Lung (tissue), 11 donors: ENCODE measurements at regions not wholly inside any gene's neighbourhood (a gene's known extent, or its start where the extent isn't known, plus 50 kb on each side); places are given as distances from the start of the nearest gene placed in this dataset.

Experiments
- ATAC-seq: fragments of 200-7000 bp; cut with Tn5 transposase; one replicate; pipeline ENCODE4 v1.9.1; 2020; ENCODE audit warnings: moderate number of reproducible peaks; ENCODE audit not compliant: insufficient read depth, low FRiP score
- DNase-seq, 3 donors: peaks; one replicate each; pipeline ENCODE4 v3.0.0-alpha.2; 2013 to 2017
- H3K27ac ChIP-seq, 2 donors: one replicate each; pipeline ENCODE4 v1.5.1; 2013; ENCODE audit warnings: mild to moderate bottlenecking in 2 of 2, moderate library complexity in 2 of 2, control low read depth in 1 of 2, inconsistent platforms in 1 of 2, low read depth in 1 of 2, low read length in 1 of 2
- H3K27me3 ChIP-seq, 3 donors: one replicate each; pipeline ENCODE4 v1.5.1; 2013; ENCODE audit warnings: low read length in 2 of 3; ENCODE audit not compliant: control insufficient read depth in 3 of 3, insufficient read depth in 3 of 3
- H3K36me3 ChIP-seq, 4 donors: one replicate each; pipeline ENCODE4 v1.5.1; 2013; ENCODE audit warnings: low read length in 4 of 4, mild to moderate bottlenecking in 1 of 4, moderate library complexity in 1 of 4; ENCODE audit not compliant: control insufficient read depth in 4 of 4, insufficient read depth in 4 of 4
- H3K4me1 ChIP-seq, 5 donors: one replicate each; pipeline ENCODE4 v1.5.1; 2013; ENCODE audit warnings: low read length in 5 of 5, mild to moderate bottlenecking in 2 of 5, moderate library complexity in 1 of 5; ENCODE audit not compliant: control insufficient read depth in 5 of 5, insufficient read depth in 5 of 5
- H3K4me3 ChIP-seq: one replicate; pipeline ENCODE4 v1.5.1; 2013; ENCODE audit warnings: mild to moderate bottlenecking, control low read depth, moderate library complexity
- H3K9ac ChIP-seq, 2 donors: one replicate each; pipeline ENCODE4 v1.5.1; 2013; ENCODE audit warnings: low read length in 2 of 2, control low read depth in 1 of 2; ENCODE audit not compliant: insufficient read depth in 1 of 2
- H3K9me3 ChIP-seq, 4 donors: one replicate each; pipeline ENCODE4 v1.5.1; 2013; ENCODE audit warnings: low read length in 3 of 4, mild to moderate bottlenecking in 1 of 4, moderate library complexity in 1 of 4; ENCODE audit not compliant: control insufficient read depth in 4 of 4, insufficient read depth in 3 of 4
- WGBS, 2 donors: extraction: QIAGEN DNeasy Blood & Tissue Kit; methylation state at CpG; one replicate each; pipeline ENCODE4 v1.1.7; 2013; 5-methylcytosine and 5-hydroxymethylcytosine counted together
- TF ChIP-seq, protein P1 (sequence below): IDR thresholded peaks from 2 replicates; pipeline ENCODE4 v1.5.1; 2012; ENCODE audit warnings: mild to moderate bottlenecking; ENCODE audit errors: control extremely low read depth, extremely low read depth
- donor health status: control.
- donor health status: control.
- donor health status: Bipolar disorder and iron deficiency.
- donor health status: healthy.
- donor health status: DM: yes; HTN: yes; CAD: no.

DNA sequence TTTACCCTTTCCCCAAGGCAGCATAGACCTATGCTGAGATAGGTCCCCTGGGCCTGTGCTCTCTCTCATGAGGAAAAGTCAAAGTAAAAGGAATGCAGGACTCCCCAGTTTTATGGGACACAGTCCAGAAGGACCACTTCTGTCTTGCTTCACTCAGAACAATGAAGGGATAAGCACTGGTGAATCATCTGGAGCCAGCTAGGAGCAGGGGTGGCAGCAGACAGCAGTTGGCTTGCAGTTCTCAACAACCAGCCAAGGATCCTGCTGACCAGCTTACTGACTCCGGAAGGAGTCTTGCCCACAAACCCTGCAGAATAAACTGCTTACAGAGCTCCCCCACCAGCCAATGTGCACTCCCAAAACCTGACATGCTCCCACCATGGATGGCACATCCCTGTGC lies 152.1 kb upstream of the GHITM start:
- WGBS, 2 donors: 85 to 93% methylated on average over 1 of the region's 1 CpG
- ATAC-seq: no peak
- TF ChIP-seq, protein P1, sequence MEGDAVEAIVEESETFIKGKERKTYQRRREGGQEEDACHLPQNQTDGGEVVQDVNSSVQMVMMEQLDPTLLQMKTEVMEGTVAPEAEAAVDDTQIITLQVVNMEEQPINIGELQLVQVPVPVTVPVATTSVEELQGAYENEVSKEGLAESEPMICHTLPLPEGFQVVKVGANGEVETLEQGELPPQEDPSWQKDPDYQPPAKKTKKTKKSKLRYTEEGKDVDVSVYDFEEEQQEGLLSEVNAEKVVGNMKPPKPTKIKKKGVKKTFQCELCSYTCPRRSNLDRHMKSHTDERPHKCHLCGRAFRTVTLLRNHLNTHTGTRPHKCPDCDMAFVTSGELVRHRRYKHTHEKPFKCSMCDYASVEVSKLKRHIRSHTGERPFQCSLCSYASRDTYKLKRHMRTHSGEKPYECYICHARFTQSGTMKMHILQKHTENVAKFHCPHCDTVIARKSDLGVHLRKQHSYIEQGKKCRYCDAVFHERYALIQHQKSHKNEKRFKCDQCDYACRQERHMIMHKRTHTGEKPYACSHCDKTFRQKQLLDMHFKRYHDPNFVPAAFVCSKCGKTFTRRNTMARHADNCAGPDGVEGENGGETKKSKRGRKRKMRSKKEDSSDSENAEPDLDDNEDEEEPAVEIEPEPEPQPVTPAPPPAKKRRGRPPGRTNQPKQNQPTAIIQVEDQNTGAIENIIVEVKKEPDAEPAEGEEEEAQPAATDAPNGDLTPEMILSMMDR: no peak

DNA sequence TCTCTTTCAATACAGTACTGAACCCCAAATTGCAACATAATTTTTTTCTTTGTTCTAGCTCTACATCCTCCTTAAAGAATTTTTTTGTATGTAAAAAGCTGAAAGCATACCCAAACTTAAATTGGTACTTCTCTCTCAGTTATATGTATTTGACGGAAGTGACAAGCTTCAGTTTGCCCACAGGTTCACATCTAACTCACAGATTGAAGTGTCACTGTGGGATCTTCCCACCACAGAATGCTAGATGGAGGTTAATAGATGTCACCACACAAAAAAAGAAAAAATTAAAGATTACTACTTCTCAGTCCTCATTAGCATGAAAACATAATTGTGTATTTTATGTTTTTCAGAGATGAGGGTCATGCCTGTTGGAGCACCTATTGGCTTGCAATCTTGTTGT lies 150.9 kb upstream of the GHITM start:
- no peaks in the 10 kb centered on the region for H3K4me1 ChIP-seq
- WGBS, 2 donors: 90 to 95% methylated on average over 1 of the region's 1 CpG
- H3K27me3 ChIP-seq: no peaks in the 10 kb centered on the region
- H3K27ac ChIP-seq: no peak overlapping the region
- ATAC-seq: no peak
- H3K36me3 ChIP-seq: no peaks in the 10 kb centered on the region
- TF ChIP-seq, protein P1: no peak
- no peak for DNase-seq
- H3K4me3 ChIP-seq: no peak overlapping the region
- no peak overlapping the region for H3K9ac ChIP-seq
- peaks cover 0 to 1% (median 0%) of the 10 kb centered on the region in 4 donors for H3K9me3 ChIP-seq

More for the DNA sequence above, 152.1 kb upstream of the GHITM start:
- Histone ChIP-seq H3K9ac (no peak overlapping the region), H3K27ac (no peak overlapping the region), H3K9me3 (peaks cover 0 to 1% (median 0%) of the 10 kb centered on the region in 4 donors), H3K4me3 (no peak overlapping the region), H3K27me3 (no peaks in the 10 kb centered on the region), H3K4me1 (no peaks in the 10 kb centered on the region), H3K36me3 (no peaks in the 10 kb centered on the region)
- no peak for DNase-seq

DNA sequence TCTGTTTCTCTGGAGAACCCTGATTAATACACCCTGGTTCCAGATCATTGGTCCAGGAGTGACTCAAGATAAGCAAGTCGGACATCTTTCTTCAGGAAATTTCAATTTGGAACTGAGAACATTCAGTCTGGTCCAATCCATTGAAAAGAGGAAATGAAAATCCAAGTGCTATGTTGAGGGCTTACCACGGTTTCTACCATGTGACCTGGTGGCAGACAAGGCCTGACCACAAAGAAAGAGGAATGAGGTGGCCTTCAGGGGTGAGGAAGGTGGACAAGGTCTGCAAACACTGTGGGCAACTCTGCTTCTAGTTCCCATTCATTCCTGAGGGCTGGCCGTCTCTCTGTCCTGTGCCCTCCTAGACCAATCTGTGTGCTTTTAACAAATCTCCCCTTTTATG lies 149.2 kb upstream of the GHITM start:
- Histone ChIP-seq H3K9me3 (peaks cover 0 to 1% (median 0%) of the 10 kb centered on the region in 4 donors), H3K27me3 (no peaks in the 10 kb centered on the region), H3K4me1 (no peaks in the 10 kb centered on the region), H3K4me3 (no peak overlapping the region), H3K36me3 (no peaks in the 10 kb centered on the region), H3K27ac (no peak overlapping the region), H3K9ac (no peak overlapping the region)
- ATAC-seq (no peak), DNase-seq (no peak)
- 51 to 61% methylated on average over 3 of the region's 3 CpGs for WGBS, 2 donors
- TF ChIP-seq, protein P1: no peak

DNA sequence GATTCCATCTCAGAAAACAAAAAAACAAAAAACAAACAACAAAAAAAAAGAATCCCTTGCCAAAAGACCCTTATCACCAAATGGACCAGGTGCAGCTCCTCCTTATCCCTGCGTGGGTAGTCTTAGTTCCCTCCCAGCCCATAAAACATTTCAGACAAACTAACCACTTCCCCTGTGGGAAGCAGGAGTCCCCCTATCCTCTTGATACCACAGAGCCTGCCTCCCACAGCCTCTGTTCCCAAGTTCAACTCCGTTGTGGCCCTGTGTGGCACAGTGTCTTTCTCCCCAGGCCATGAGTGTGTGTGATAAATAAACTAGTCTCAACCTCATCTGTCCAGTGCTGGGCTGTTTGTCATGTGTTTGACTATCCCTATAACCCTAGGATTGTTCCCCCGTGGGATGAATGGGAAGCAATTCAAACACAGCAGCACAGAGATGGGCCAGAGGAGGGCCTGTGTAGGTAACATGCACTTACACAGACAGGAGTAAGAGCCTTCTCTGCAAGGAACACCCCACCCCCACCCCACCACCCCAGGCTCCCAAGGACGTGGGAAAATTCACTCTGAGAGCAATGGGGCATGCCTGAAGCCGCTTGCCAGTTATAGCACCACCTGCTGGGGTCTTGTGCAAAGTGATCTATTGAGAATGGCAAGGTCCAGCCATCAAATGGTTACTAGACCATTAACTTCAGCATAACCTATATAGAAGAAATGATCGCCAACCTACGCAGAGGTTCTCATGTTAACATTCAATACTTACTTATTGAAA lies 147.1 kb upstream of the GHITM start:
- DNase-seq (peak in 2 of 3 donors; percentile 2 to 25), ATAC-seq (no peak)
- 47 to 55% methylated on average over 7 of the region's 7 CpGs for WGBS, 2 donors
- no peak overlapping the region for H3K27ac ChIP-seq
- H3K9ac ChIP-seq: no peak overlapping the region
- H3K27me3 ChIP-seq: no peaks in the 10 kb centered on the region
- TF ChIP-seq, protein P1: no peak
- no peaks in the 10 kb centered on the region for H3K4me1 ChIP-seq
- peaks cover 0 to 1% (median 0%) of the 10 kb centered on the region in 4 donors for H3K9me3 ChIP-seq
- H3K4me3 ChIP-seq: no peak overlapping the region
- H3K36me3 ChIP-seq: no peaks in the 10 kb centered on the region
